ENCODE measurements at regions not wholly inside any gene's neighbourhood (a gene's known extent, or its start where the extent isn't known, plus 50 kb on each side); places are given as distances from the start of the nearest gene placed in this dataset.

DNA sequence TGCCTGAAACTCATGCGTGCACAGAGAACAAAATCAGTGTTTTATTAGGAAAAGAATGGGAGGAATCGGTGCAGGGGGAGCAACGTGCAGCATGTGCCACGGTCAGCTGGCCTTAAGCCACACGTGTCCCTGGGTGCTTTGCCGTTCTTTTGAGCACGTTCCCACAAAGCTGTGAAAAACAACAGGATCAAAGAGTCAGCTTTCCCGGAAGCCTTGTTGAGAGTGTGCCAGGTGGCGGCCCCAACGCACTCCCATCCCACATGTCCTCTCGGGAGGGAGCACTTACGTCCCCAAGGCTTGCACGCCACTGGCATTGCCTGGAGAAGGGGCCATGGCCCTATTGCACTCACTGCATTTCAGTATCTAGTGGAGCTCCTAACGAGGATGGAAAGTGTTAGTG lies 511.2 kb downstream of the EIPR1 start:
- FAIRE-seq: no peak

DNA sequence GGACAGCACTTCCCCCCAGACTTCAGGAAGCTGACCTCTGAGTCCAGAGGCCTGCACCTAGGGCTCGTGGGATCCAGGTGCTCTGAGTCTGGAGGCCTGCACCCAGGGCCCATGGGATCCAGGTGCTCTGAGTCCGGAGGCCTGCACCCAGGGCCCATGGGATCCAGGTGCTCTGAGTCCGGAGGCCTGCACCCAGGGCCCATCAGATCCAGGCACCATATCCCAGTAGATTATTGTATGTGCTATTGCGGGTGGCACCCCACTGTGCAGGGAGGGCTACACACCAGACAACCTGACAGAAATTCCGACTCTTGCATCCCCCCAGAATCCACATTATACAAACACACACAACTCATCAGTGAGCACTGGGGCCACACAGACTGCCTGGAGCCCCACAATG lies 515.2 kb downstream of the EIPR1 start:
- no peak for FAIRE-seq

DNA sequence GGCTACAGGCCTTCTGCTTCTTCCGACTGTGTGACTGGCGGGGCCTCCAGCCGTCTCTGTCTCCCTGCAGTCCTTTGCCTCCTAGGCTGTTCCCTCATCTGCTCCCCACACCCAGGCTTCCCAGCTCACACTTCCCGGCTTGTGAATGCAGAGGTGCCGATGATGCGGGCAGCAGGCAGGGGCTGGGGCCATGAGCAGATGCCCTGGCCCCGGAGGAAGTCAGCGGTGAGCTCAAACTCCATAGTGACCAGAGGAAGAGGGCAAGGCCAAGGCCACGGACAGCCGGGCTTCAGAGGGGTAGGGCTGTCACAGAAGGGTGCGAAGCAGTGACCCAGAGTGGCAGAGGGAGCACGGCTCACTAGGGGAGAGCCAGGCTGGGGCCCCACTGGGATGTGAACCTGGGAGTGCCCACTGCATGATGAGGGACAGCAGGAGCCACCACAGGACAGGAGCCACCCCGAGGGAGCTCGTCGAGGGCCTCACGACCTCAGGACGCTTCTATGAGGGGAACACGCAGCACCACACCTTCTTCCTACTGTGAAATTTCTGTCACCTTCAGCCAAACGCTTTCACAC lies 515.9 kb downstream of the EIPR1 start:
- no peak for FAIRE-seq

DNA sequence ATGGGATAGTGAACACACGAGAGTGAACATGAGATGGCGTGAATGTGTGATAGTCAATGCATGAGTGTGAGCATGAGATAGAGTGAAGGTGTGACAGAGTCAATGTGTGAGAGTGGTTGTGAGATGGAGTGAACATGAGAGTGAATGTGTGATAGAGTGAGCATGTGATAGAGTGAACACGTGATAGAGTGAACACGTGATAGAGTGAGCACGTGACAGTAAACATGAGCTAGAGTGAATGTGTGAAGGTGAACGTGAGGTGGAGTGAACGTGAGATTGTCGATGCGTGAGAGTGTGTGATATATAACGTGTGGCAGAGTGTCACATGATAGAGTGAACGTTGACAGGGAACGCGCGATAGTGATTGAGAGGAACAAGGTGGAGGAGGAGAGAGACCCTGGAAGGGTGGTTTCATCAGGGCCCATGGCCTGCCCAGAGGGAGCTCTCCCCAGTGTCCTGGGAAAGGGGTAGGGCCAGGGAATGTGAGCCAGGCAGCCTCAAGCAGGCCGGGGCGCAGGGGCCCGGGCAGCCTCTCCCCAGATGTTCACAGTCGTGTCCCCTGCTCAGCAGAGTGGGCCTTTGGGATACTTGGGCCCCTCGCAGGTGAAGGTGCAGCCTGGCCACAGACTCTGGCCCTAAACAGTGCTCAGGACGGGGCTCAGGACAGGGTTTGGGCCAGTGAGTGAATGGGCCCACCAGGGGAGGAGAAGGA lies 516.9 kb downstream of the EIPR1 start:
- no peak for FAIRE-seq

DNA sequence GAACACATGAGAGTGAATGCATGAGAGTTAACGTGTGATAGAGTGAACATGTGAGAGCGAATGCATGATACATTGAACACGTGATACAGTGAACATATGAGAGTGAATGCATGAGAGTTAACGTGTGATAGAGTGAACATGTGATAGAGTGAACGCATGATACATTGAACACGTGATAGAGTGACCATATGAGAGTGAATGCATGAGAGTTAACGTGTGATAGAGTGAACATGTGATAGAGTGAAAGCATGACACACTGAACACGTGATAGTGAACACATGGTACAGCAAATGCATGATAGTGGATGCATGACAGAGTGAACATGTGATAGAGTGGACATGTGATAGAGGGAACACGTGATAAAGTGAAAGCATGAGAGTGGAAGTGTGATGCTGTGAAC lies 517.9 kb downstream of the EIPR1 start:
- no peak for FAIRE-seq

- FAIRE-seq: no peak
These were observed 518.5 kb downstream of the EIPR1 start for GRCh38 chr2:2859164-2859563.

GRCh38 chr2:2856723-2857415 lies 520.7 kb downstream of the EIPR1 start:
- no peak for FAIRE-seq

GRCh38 chr2:2855297-2855696 lies 522.3 kb downstream of the EIPR1 start:
- no peak for FAIRE-seq

- no peak for FAIRE-seq
These were observed 522.3 kb upstream of the MYT1L start for GRCh38 chr2:2853346-2853745.

GRCh38 chr2:2851806-2852777 lies 521.0 kb upstream of the MYT1L start:
- FAIRE-seq: no peak

- no peak for FAIRE-seq
These were observed 520.2 kb upstream of the MYT1L start for GRCh38 chr2:2851316-2851715.

DNA sequence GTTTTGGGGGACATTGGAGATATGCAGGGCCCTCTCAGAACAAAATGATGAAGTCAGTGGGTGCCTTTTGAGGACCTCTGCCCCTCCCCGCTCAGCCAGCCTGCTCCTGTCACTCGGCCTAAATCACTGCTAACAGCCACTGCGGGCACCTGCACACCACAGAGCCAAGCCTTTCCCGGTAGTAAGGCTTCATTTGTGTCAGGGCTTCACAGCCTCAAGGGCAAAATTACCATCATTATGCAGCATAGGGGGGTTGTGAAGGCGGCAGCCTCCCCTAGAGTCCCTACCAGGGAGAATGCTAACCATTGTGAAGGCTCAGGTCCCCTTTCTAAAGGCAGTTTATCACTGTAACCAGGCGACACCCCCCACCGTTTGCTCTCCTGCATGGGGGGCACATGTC lies 519.8 kb upstream of the MYT1L start:
- FAIRE-seq: no peak

DNA sequence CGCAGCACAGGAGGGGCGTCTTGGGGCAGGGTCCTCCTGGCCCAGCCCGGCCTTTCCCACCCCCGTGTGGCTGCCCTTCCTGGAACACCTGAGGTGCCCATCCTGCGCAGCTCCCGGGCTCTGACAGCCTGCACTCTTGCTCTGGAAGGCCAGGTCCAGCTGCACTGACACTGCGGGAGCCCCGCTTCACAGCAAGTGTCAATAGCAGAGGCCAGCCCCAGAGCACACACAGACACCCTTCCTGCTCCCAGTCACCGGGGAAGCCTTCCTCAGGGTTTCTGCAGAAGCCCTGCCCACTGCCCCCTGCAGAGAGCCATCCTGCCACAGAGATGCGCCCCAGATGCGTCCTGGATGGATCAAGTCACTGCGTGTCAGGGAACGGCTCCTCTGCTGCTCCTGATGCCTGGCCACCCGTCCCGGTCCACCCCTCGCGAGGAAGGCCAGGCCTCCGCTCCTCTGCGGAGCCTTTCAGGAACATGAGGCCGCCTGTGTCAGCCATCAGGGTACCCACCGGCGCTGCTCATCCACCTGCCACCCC lies 519.2 kb upstream of the MYT1L start:
- FAIRE-seq: no peak

DNA sequence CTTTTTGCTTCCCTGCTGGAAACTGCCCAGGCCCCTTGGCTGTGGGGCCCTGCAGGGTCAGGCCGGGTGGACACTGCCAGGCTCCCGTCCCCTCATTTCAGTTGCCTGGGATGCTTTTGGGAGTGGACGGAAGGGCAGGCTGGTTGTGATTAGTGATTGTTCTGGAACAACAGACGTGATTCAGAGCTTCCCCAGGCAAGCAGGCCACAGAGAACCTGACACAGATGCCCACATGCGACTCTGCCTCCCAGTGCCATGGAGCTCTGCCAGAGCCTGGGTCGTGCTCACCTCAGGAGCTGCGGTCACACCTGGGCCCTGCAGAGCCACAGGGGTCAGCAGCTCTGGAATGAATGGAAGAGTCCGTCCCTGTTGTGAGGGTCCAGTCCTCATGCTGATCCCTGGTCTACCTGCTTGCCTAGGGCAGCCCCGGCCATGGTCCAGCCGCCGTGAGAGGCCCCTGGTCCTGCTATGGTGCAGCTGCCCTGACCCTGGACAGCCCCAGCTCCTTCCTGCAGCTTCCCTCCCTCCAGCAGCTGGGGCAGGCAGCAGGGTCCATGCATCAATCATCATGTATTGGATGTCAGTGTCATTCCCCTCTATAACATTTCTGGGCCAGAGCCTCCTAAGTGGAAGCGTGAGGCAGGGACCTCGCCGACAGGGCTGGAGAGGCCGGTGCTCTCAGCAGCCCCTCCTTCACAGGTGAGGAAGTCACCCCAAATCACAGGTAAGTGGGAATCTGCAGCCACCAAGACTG lies 518.6 kb upstream of the MYT1L start:
- FAIRE-seq: no peak

- FAIRE-seq: no peak
These were observed 517.7 kb upstream of the MYT1L start for GRCh38 chr2:2848621-2849333.

GRCh38 chr2:2848198-2848597 lies 517.1 kb upstream of the MYT1L start:
- no peak for FAIRE-seq

GRCh38 chr2:2847209-2847676 lies 516.2 kb upstream of the MYT1L start:
- FAIRE-seq: no peak

DNA sequence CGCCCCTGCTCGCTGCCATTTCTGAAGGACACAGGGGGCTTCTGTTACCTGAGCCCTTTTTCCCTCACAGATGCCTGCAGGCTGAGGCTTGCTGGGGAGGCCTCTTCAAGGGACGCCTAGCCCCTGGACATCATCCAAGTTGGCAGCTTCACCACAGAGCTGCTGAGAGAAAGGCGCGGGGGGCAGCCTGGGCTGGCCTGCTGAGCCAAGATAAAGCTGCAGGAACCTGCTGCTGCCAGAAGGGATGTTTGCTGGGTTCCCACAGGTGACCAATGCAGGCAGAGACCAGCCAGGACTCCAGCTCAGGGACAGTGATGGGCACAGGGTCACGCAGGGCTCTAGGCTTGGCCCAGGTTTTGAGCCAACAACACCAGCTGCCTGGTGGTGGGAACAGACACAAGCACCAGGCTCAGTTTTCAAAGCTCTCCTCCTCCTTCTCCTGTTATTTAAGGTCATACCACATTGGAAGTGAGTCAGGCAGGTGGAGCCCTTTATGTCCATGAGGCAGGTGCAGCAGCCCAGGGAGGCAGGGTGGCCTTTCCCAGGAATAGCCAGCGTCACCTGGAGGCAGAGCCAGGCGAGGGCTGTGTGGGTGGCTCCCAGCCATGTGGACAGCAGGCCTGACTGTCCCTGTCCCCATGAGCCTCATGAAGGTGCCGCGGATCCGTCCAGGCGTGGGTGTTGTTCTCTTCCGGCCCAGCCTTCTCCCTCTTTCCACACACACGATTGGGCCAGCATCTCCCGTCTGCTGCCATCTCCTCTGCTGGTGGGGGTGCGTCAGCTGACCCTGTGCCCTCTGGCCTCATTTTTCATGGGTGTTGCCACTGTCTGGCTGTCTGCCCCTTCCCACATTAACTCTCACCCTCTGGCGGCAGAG lies 515.5 kb upstream of the MYT1L start:
- FAIRE-seq: no peak

GRCh38 chr2:2845806-2846315 lies 514.8 kb upstream of the MYT1L start:
- FAIRE-seq: no peak

DNA sequence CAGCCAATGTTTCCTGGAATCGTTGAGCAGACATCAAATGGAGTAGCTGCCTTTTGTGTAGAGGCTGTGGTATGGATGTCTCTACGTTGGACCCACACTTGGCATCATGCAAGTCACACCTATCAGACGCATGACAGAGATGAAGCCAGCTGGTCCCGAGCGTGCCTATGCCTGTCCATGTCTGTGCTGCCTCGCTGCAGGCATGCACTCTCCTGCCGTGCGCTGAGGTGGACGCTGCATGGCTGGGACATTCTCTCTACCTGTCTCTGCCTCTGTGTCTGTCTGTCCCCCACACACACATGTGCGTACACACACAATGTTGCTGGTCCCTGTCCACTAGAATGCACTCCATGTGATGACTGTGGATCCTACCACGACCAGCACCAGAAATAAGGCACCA lies 514.2 kb upstream of the MYT1L start:
- no peak for FAIRE-seq
